ENCODE measurements at regions not wholly inside any gene's neighbourhood (a gene's known extent, or its start where the extent isn't known, plus 50 kb on each side); places are given as distances from the start of the nearest gene placed in this dataset.

DNA sequence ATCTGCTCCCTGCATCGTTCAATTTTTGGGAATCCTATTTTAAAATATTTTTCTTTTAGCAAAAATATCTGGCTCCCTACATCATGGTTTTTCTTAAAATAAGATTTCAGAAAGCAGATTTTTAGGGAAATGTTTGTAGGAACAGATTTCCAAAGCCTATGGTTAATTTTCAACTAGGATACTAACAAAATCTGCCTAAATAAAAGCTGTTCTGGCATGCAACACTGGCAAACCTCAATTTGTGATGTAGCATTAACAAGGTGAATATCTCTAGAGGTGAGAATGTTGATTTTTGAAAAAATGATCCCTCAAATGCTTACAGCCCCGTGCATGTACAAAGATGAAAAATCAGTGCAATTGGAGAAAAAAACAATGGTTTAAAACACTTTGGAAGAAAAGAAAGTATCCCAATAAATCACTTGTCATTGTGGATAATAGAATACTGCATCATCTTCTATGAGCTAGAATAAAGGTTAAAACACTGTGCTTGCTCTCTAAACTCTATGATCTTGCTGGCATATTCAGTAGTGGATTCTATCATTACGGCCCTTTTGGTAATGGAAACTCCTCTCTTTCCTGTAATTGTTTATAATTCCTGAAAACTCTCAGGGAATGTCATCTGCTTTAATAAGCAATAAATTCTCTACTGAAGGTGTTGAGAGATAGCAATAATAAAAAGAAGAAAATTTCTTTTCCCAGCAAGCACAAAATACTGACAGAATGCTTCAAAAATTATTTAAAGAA, 97.6 kb downstream of the C4orf33 start:
- no peaks in the 10 kb centered on the region for H3K36me3 Mint-ChIP-seq (ENCODE audit: low read depth)
- H3K4me1 Mint-ChIP-seq: no peaks in the 10 kb centered on the region
- CTCF ChIA-PET: interaction anchor here (0.5 kb wide), 1 partner anchor 531 kb away, joined by 3 read pairs; no protein-coding TSS in a partner anchor
- intact Hi-C loops (cut with micrococcal nuclease): no loop called here
- DNase-seq (no peak), ATAC-seq (ENCODE audit: low read depth) (no peak)
- no peak overlapping the region for H3K27ac Mint-ChIP-seq
- no peak overlapping the region for H3K4me3 Mint-ChIP-seq
- POLR2A ChIA-PET: no interaction called here
- H3K9me3 Mint-ChIP-seq: no peaks in the 10 kb centered on the region
- TF ChIP-seq, protein P1, sequence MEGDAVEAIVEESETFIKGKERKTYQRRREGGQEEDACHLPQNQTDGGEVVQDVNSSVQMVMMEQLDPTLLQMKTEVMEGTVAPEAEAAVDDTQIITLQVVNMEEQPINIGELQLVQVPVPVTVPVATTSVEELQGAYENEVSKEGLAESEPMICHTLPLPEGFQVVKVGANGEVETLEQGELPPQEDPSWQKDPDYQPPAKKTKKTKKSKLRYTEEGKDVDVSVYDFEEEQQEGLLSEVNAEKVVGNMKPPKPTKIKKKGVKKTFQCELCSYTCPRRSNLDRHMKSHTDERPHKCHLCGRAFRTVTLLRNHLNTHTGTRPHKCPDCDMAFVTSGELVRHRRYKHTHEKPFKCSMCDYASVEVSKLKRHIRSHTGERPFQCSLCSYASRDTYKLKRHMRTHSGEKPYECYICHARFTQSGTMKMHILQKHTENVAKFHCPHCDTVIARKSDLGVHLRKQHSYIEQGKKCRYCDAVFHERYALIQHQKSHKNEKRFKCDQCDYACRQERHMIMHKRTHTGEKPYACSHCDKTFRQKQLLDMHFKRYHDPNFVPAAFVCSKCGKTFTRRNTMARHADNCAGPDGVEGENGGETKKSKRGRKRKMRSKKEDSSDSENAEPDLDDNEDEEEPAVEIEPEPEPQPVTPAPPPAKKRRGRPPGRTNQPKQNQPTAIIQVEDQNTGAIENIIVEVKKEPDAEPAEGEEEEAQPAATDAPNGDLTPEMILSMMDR (IDR thresholded peaks at IDR 0.05): no peak
- H3K27me3 Mint-ChIP-seq: peaks cover 3% of the 10 kb centered on the region

GRCh38 chr4:129208481-129208880, 112.5 kb downstream of the C4orf33 start:
- intact Hi-C loops (cut with micrococcal nuclease): no loop called here
- Mint-ChIP-seq H3K27me3 (peaks cover 6% of the 10 kb centered on the region), H3K36me3 (ENCODE audit: low read depth) (no peaks in the 10 kb centered on the region), H3K27ac (no peak overlapping the region), H3K4me1 (no peaks in the 10 kb centered on the region), H3K4me3 (no peak overlapping the region), H3K9me3 (no peaks in the 10 kb centered on the region)
- ChIA-PET CTCF (no interaction called here), POLR2A (no interaction called here)
- TF ChIP-seq, protein P1 (IDR thresholded peaks at IDR 0.05): no peak
- ATAC-seq (ENCODE audit: low read depth) (no peak), DNase-seq (no peak)

DNA sequence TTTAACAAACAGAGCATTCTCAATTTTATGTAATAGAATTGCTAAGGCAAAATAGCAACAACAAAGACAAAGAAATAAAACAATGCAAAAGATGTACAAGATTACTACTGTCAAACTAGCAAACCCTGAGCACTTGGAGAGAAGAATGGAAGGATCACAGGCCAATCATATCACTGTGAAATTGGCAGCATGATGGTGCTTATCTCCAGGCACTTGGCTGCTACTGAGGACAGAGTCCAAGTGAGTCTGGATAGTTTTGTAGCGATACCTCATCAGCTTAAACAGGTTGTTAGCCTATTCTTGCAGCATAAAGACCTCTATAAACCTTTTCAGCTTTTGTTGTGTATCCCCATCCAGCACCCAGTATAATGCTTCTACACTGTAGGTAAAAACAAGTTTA, 117.7 kb downstream of the C4orf33 start:
- ChIA-PET POLR2A (no interaction called here), CTCF (no interaction called here)
- Mint-ChIP-seq H3K9me3 (no peaks in the 10 kb centered on the region), H3K36me3 (ENCODE audit: low read depth) (no peaks in the 10 kb centered on the region), H3K4me3 (no peak overlapping the region), H3K27ac (no peak overlapping the region), H3K27me3 (no peaks in the 10 kb centered on the region), H3K4me1 (no peaks in the 10 kb centered on the region)
- intact Hi-C loops (cut with micrococcal nuclease): no loop called here
- no peak for DNase-seq
- TF ChIP-seq, protein P1 (IDR thresholded peaks at IDR 0.05): no peak
- no peak for ATAC-seq (ENCODE audit: low read depth)

DNA sequence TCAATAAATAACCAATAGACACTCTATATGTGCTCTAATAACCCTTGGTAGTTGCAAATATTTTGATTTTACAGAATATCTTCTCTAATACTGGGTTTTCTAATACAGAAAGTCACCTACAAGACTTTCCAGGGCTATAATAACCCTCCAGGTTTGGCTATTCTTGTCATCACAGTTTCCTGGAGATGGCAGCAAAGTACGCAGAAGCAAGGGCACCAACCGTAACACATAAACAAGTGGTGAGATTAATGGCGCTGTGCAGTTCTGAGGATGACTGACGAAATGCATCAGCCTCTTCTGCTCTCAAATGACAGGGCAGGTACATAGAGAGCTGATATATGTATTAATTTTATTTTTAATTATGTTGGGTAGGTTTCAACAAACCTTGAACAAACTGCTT, 122.4 kb downstream of the C4orf33 start:
- Mint-ChIP-seq H3K4me3 (no peak overlapping the region), H3K27me3 (no peaks in the 10 kb centered on the region), H3K27ac (no peak overlapping the region), H3K9me3 (no peaks in the 10 kb centered on the region), H3K4me1 (no peaks in the 10 kb centered on the region), H3K36me3 (ENCODE audit: low read depth) (no peaks in the 10 kb centered on the region)
- intact Hi-C loops (cut with micrococcal nuclease): no loop called here
- DNase-seq (no peak), ATAC-seq (ENCODE audit: low read depth) (no peak)
- TF ChIP-seq, protein P1 (IDR thresholded peaks at IDR 0.05): no peak
- ChIA-PET POLR2A (no interaction called here), CTCF (no interaction called here)

- CTCF ChIA-PET: no interaction called here
- TF ChIP-seq, protein P1 (IDR thresholded peaks at IDR 0.05): no peak
- H3K27me3 Mint-ChIP-seq: no peaks in the 10 kb centered on the region
- POLR2A ChIA-PET: no interaction called here
- H3K9me3 Mint-ChIP-seq: no peaks in the 10 kb centered on the region
- no peak overlapping the region for H3K4me3 Mint-ChIP-seq
- H3K27ac Mint-ChIP-seq: no peak overlapping the region
- no peaks in the 10 kb centered on the region for H3K36me3 Mint-ChIP-seq (ENCODE audit: low read depth)
- intact Hi-C loops (cut with micrococcal nuclease): no loop called here
- H3K4me1 Mint-ChIP-seq: no peaks in the 10 kb centered on the region
- no peak for ATAC-seq (ENCODE audit: low read depth)
- no peak for DNase-seq
These were observed 122.9 kb downstream of the C4orf33 start for GRCh38 chr4:129218897-129219296.

Data from activated B cell treated with CpG ODN at 0.5 μM for 24 hours (primary cell).